ENCODE measurements at regions not wholly inside any gene's neighbourhood (a gene's known extent, or its start where the extent isn't known, plus 50 kb on each side); places are given as distances from the start of the nearest gene placed in this dataset.
A peak's percentile ranks its signal among the peaks of the same experiment; 100 is the strongest.
"Not testable (repeated sequence)": the region's sequence is repeated elsewhere in the genome, so short reads cannot be mapped to it uniquely, and the experiment has no call there.

DNA sequence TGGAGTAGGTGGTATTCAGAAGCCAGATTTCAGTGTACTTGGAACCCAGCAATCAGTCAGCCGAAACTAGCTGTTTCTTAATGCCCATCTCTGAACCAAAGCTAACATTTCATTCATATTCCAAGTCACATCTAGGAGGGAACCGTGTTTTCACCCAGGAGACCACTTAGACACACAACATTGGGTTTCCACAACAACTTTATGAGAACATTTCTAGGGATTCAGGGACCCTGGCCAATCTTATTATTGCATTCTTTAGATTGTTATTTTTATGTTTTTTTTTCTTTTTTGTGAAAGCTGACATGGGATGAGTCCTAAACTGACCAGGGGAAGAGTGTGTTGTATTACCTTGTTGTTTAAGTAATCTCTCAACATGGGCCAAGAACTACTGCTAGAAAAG lies 72.5 kb upstream of the KIAA0040 start:
- DNase-seq (ENCODE audit: low read depth), result no peak
- TF ChIP-seq, protein P1, sequence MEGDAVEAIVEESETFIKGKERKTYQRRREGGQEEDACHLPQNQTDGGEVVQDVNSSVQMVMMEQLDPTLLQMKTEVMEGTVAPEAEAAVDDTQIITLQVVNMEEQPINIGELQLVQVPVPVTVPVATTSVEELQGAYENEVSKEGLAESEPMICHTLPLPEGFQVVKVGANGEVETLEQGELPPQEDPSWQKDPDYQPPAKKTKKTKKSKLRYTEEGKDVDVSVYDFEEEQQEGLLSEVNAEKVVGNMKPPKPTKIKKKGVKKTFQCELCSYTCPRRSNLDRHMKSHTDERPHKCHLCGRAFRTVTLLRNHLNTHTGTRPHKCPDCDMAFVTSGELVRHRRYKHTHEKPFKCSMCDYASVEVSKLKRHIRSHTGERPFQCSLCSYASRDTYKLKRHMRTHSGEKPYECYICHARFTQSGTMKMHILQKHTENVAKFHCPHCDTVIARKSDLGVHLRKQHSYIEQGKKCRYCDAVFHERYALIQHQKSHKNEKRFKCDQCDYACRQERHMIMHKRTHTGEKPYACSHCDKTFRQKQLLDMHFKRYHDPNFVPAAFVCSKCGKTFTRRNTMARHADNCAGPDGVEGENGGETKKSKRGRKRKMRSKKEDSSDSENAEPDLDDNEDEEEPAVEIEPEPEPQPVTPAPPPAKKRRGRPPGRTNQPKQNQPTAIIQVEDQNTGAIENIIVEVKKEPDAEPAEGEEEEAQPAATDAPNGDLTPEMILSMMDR (conservative IDR thresholded peaks at IDR 0.05; ENCODE audit: control insufficient read depth, insufficient read depth, low read depth, low read length), result no peak
- no peak overlapping the region for H3K4me3 ChIP-seq (ENCODE audit: control insufficient read depth, low read depth, low read length)

DNA sequence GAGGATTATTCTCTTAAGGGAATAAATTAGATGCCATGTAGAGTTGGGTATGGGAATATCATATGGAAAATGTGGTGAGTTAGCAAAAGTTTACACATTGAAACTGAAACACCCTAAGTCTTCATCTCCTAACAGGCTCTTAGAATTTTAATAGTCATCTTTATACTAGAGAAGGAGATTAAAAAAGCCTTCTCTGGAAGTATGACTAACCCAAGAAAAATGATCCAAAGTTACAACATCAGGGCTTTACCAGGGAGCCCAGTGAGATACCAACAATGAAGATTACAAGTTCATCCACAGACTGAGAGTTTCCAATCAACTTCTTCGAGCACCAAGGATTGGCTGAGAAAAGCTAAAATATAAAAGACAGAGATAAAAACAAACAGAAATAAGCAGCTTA lies 70.0 kb upstream of the KIAA0040 start:
- H3K4me3 ChIP-seq (ENCODE audit: control insufficient read depth, low read depth, low read length), result no peak overlapping the region
- TF ChIP-seq, protein P1 (conservative IDR thresholded peaks at IDR 0.05; ENCODE audit: control insufficient read depth, insufficient read depth, low read depth, low read length), result no peak
- peak; percentile 38 for DNase-seq (ENCODE audit: low read depth)

DNA sequence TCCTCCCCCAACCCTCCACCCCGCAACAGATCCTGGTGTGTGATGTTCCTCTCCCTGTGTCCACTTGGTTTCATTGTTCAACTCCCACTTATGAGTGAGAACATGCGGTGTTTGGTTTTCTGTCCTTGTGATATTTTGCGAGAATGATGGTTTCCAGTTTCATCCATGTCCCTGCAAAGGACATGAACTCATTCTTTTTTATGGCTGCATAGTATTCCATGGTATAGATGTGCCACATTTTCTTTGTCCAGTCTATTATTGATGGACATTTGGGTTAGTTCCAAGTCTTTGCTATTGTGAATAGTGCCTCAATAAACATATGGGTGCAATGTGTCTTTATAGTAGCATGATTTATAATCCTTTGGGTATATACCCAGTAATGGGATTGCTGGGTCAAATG lies 63.7 kb upstream of the KIAA0040 start:
- not testable (repeated sequence) for DNase-seq (ENCODE audit: low read depth); H3K4me3 ChIP-seq (ENCODE audit: control insufficient read depth, low read depth, low read length)

DNA sequence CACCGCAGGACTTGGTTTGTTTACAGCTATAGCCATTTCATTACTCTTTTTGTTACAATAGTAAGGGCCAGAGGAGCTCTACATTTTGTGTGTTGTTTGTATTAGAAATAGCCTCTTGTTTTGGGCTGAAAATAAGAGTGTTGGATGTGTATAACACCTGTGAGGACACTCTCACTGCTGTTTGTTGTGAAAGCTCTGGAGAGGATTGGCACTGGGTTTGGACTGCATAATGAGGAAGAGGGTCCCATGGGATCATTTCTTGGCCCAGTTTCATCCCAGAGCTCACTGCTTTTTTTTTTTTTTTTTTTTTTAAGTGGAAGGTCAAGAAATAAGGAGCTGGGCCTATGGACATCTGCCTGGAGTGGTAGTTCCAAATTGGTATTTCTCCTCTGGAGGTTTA lies 61.6 kb upstream of the KIAA0040 start:
- H3K4me3 ChIP-seq (ENCODE audit: control insufficient read depth, low read depth, low read length), result no peak overlapping the region
- no peak for DNase-seq (ENCODE audit: low read depth)
- TF ChIP-seq, protein P1 (conservative IDR thresholded peaks at IDR 0.05; ENCODE audit: control insufficient read depth, insufficient read depth, low read depth, low read length), result no peak

DNA sequence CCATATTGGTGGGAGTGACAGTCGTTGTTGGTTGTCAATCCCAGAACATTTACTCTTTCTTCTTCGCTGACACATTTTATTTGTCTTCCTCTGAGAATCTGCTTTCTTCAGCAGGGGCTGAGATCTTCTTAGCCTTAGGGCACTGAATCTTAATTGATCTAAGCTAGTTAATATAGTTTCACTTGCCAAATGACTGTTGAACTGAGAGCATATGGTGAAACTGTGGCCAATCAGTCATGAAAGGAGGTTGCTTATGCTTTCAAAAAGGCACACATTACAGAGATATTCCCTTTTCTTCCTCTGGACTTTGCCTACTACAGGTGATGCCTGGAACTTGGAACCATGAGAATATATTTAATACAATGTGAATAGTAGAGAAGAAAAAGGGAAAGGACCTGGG lies 60.0 kb upstream of the KIAA0040 start:
- TF ChIP-seq, protein P1 (conservative IDR thresholded peaks at IDR 0.05; ENCODE audit: control insufficient read depth, insufficient read depth, low read depth, low read length), result no peak
- H3K4me3 ChIP-seq (ENCODE audit: control insufficient read depth, low read depth, low read length), result no peak overlapping the region
- no peak for DNase-seq (ENCODE audit: low read depth)

DNA sequence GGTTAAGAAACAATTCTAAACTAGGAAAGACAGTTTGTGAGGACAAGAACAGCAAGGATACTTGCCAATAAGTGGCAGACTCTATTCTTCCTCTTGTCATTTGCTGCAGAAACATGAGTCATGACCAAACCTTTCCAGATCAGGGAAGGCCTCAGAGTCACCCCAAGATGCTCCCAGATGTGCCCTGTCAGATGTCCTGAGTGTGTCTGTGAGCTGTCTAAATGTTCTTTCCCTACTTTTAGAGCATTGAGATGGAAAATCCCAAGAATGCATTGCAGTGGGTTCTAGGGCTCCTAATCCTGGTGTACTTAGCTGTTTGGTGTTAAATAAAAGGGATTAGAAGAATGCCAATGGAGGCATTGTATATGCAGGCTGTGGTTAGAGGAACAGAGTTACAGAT lies 57.5 kb upstream of the KIAA0040 start:
- TF ChIP-seq, protein P1 (conservative IDR thresholded peaks at IDR 0.05; ENCODE audit: control insufficient read depth, insufficient read depth, low read depth, low read length), result no peak
- H3K4me3 ChIP-seq (ENCODE audit: control insufficient read depth, low read depth, low read length), result no peak overlapping the region
- no peak for DNase-seq (ENCODE audit: low read depth)

DNA sequence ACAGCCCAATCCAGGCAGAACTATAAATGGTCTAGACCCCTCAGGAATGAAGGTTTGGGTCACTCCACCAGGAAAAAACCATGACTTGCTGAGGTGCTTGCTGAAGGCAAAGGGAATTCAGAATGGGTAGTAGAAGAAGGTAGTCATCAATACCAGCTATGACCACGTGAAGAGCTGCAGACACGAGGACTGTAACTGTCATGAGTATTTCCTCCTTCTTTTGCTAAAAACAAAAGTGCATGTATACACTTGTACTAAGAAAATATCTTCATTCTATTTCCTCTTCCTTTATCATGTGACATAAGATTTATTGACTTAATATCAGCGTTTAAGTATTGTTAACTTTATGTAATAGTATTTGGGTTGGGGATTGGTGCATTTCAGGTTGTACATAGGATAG lies 55.5 kb upstream of the KIAA0040 start:
- not testable (repeated sequence) for H3K4me3 ChIP-seq (ENCODE audit: control insufficient read depth, low read depth, low read length); DNase-seq (ENCODE audit: low read depth)

DNA sequence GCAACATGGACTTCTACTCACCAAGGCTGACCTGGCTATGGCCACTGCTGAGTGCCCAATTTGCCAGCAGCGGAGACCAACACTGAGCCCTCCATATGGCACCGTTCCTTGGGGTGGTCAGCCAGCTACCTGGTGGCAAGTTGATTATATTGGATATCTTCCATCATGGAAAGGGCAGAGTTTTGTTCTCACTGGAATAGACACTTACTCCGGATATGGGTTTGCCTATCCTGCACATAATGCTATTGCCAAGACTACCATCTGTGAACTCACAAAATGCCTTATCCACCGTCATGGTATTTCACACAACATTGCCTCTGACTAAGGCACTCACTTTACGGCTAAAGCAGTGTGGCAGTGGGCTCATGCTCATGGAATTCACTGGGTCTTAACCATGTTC lies 54.5 kb upstream of the KIAA0040 start:
- H3K4me3 ChIP-seq (ENCODE audit: control insufficient read depth, low read depth, low read length); DNase-seq (ENCODE audit: low read depth): not testable (repeated sequence)

DNA sequence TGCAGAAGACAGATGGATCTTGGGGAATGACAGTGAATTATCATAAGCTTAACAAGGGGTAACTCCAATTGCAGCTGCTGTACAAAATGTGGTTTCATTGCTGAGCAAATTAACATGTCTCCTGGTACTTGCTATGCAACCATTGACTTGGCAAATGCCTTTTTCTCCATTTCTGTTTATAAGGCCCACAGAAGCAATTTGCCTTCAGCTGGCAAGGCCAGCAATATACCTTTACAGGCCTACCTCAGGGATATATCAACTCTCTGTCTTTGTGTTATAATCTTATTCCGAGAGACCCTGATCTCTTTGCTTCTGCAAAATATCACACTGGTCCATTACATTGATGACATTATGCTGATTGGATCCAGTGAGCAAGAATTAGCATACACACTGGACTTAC lies 52.7 kb upstream of the KIAA0040 start:
- no peak overlapping the region for H3K4me3 ChIP-seq (ENCODE audit: control insufficient read depth, low read depth, low read length)
- DNase-seq (ENCODE audit: low read depth), result no peak
- TF ChIP-seq, protein P1 (conservative IDR thresholded peaks at IDR 0.05; ENCODE audit: control insufficient read depth, insufficient read depth, low read depth, low read length), result no peak
